ENCODE measurements at regions not wholly inside any gene's neighbourhood (a gene's known extent, or its start where the extent isn't known, plus 50 kb on each side); places are given as distances from the start of the nearest gene placed in this dataset.

DNA sequence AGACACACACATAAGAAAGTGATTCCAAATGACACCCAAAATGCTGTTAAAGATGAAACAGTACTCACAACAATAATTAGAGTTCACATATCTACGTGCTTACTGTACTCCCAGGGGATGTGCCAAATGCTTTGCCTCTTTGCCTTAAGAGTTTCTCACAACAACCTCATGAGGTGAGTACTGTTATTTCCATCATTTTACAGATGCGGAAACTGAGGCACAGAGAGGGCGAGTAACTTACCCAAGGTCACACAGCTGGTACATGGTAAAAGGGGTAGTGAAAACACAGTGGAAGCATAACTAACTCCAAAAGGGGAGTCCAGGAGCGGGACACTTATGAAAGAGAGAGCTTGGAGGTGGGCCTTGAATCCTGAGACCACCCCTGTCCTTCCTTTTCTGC lies 171.8 kb downstream of the ACTL8 start:
- Histone ChIP-seq H3K23ac (ENCODE audit: low read length) (no peak overlapping the region), H3K27me3 (ENCODE audit: insufficient read depth, low read length) (no peaks in the 10 kb centered on the region)

DNA sequence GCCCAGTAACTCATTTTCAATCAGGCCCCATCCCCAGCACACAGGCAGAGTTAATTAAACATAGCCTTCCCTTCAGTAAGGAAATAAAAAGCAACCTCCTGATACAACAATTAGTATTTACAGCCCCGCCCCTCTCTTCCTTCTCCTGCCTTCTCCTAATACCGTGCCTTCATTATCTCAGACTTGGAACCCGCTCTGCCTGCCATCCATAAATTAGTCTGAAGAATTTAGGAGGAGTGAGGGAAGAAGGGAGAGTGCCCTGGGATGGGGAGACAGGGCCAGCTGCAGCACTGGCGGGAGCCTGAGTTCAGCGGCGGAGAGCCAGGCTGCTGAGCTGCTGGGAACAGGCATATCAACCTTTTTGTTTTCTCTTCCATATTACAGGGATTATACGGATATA lies 172.8 kb downstream of the ACTL8 start:
- no peak overlapping the region for H4K91ac ChIP-seq (ENCODE audit: low read depth, low read length)
- H3K4me3 ChIP-seq (ENCODE audit: low read depth, low read length) = no peak overlapping the region
- no peak overlapping the region for H3K9ac ChIP-seq (ENCODE audit: low read length)
- H3K18ac ChIP-seq (ENCODE audit: low read length) = no peak overlapping the region
- no peak overlapping the region for H3K27ac ChIP-seq (ENCODE audit: low read depth, low read length)
- no peak overlapping the region for H2BK12ac ChIP-seq (ENCODE audit: low read length)
- H3K9me3 ChIP-seq (ENCODE audit: insufficient read depth, low read depth, low read length) = peaks cover 2% of the 10 kb centered on the region
- no peak overlapping the region for H3K4me2 ChIP-seq (ENCODE audit: low read length)
- H3K4ac ChIP-seq (ENCODE audit: low read depth, low read length) = no peak overlapping the region
- H3K4me1 ChIP-seq (ENCODE audit: control insufficient read depth in 1 of 2, insufficient read depth in 2 of 2, low read length in 2 of 2) = no peaks in the 10 kb centered on the region
- no peaks in the 10 kb centered on the region for H3K79me1 ChIP-seq (ENCODE audit: low read length)
- no peak overlapping the region for H2AFZ ChIP-seq (ENCODE audit: insufficient read depth, low read length, poor library complexity)
- H3K36me3 ChIP-seq (ENCODE audit: control insufficient read depth in 1 of 2, insufficient read depth in 2 of 2, low read length in 2 of 2) = no peaks in the 10 kb centered on the region
- no peaks in the 10 kb centered on the region for H3K27me3 ChIP-seq (ENCODE audit: insufficient read depth, low read length)
- H3K14ac ChIP-seq (ENCODE audit: low read length) = no peak overlapping the region
- no peak overlapping the region for H4K8ac ChIP-seq (ENCODE audit: low read depth, low read length)
- no peak overlapping the region for H4K12ac ChIP-seq (ENCODE audit: low read depth, low read length)
- no CpG with 5 or more reads among the region's 7 CpGs for WGBS (ENCODE audit: extremely low coverage, insufficient coverage, insufficient read length)
- no peak overlapping the region for H2BK120ac ChIP-seq (ENCODE audit: insufficient read depth, low read length, poor library complexity)
- no peak overlapping the region for H2BK5ac ChIP-seq (ENCODE audit: low read depth, low read length, poor library complexity)
- no peak overlapping the region for H2AK5ac ChIP-seq (ENCODE audit: low read length)
- H3K23ac ChIP-seq (ENCODE audit: low read length) = no peak overlapping the region
- no peaks in the 10 kb centered on the region for H3K79me2 ChIP-seq (ENCODE audit: control insufficient read depth, insufficient read depth, low read length, poor library complexity)
- no peak for DNase-seq

More for the DNA sequence above, 171.8 kb downstream of the ACTL8 start:
- Histone ChIP-seq H4K8ac (ENCODE audit: low read depth, low read length) (no peak overlapping the region), H4K12ac (ENCODE audit: low read depth, low read length) (no peak overlapping the region), H3K79me2 (ENCODE audit: control insufficient read depth, insufficient read depth, low read length, poor library complexity) (no peaks in the 10 kb centered on the region), H3K27ac (ENCODE audit: low read depth, low read length) (no peak overlapping the region), H2BK12ac (ENCODE audit: low read length) (no peak overlapping the region), H3K14ac (ENCODE audit: low read length) (no peak overlapping the region), H3K4me3 (ENCODE audit: low read depth, low read length) (no peak overlapping the region), H2BK120ac (ENCODE audit: insufficient read depth, low read length, poor library complexity) (no peak overlapping the region), H3K4me1 (ENCODE audit: control insufficient read depth in 1 of 2, insufficient read depth in 2 of 2, low read length in 2 of 2) (no peaks in the 10 kb centered on the region), H4K91ac (ENCODE audit: low read depth, low read length) (no peak overlapping the region), H2BK5ac (ENCODE audit: low read depth, low read length, poor library complexity) (no peak overlapping the region), H3K79me1 (ENCODE audit: low read length) (no peaks in the 10 kb centered on the region), H3K9ac (ENCODE audit: low read length) (no peak overlapping the region), H3K9me3 (ENCODE audit: insufficient read depth, low read depth, low read length) (peaks cover 2% of the 10 kb centered on the region), H3K4me2 (ENCODE audit: low read length) (no peak overlapping the region), H3K18ac (ENCODE audit: low read length) (no peak overlapping the region), H2AFZ (ENCODE audit: insufficient read depth, low read length, poor library complexity) (no peak overlapping the region), H3K4ac (ENCODE audit: low read depth, low read length) (no peak overlapping the region), H2AK5ac (ENCODE audit: low read length) (no peak overlapping the region), H3K36me3 (ENCODE audit: control insufficient read depth in 1 of 2, insufficient read depth in 2 of 2, low read length in 2 of 2) (no peaks in the 10 kb centered on the region)
- WGBS (ENCODE audit: extremely low coverage, insufficient coverage, insufficient read length) = no CpG with 5 or more reads among the region's 4 CpGs
- no peak for DNase-seq

DNA sequence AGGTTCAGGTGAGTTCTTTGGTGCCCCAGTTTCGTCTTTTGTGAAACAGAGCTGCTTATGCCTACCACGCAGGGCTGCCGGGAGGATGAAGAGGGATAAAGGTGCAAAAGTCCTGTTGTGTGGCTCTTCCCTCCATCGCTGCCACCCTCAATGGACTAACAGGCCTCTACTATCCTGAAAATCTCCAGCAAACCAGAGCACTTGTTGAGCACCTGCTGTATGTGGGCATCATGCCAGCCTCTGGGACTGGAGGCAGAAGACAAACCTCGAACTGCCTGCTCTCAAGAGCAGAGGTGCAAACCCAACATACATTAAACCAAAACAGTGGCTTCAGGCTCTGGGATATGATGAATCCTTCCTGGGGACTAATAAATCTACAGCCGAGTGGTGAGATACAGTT lies 174.1 kb downstream of the ACTL8 start:
- no peak overlapping the region for H3K18ac ChIP-seq (ENCODE audit: low read length)
- no peak overlapping the region for H4K12ac ChIP-seq (ENCODE audit: low read depth, low read length)
- no peak overlapping the region for H3K14ac ChIP-seq (ENCODE audit: low read length)
- no peaks in the 10 kb centered on the region for H3K27me3 ChIP-seq (ENCODE audit: insufficient read depth, low read length)
- no peak overlapping the region for H3K27ac ChIP-seq (ENCODE audit: low read depth, low read length)
- no peak overlapping the region for H2BK12ac ChIP-seq (ENCODE audit: low read length)
- no peak overlapping the region for H3K4me2 ChIP-seq (ENCODE audit: low read length)
- H2AFZ ChIP-seq (ENCODE audit: insufficient read depth, low read length, poor library complexity) = no peak overlapping the region
- peaks cover 2% of the 10 kb centered on the region for H3K9me3 ChIP-seq (ENCODE audit: insufficient read depth, low read depth, low read length)
- no peaks in the 10 kb centered on the region for H3K36me3 ChIP-seq (ENCODE audit: control insufficient read depth in 1 of 2, insufficient read depth in 2 of 2, low read length in 2 of 2)
- no peak overlapping the region for H2AK5ac ChIP-seq (ENCODE audit: low read length)
- H3K4me3 ChIP-seq (ENCODE audit: low read depth, low read length) = no peak overlapping the region
- H3K79me2 ChIP-seq (ENCODE audit: control insufficient read depth, insufficient read depth, low read length, poor library complexity) = no peaks in the 10 kb centered on the region
- H3K4ac ChIP-seq (ENCODE audit: low read depth, low read length) = no peak overlapping the region
- H4K91ac ChIP-seq (ENCODE audit: low read depth, low read length) = no peak overlapping the region
- no CpG with 5 or more reads among the region's 6 CpGs for WGBS (ENCODE audit: extremely low coverage, insufficient coverage, insufficient read length)
- DNase-seq = no peak
- H4K8ac ChIP-seq (ENCODE audit: low read depth, low read length) = no peak overlapping the region
- no peak overlapping the region for H2BK120ac ChIP-seq (ENCODE audit: insufficient read depth, low read length, poor library complexity)
- no peak overlapping the region for H3K23ac ChIP-seq (ENCODE audit: low read length)
- H3K9ac ChIP-seq (ENCODE audit: low read length) = no peak overlapping the region
- no peaks in the 10 kb centered on the region for H3K79me1 ChIP-seq (ENCODE audit: low read length)
- peaks cover 2 to 3% of the 10 kb centered on the region in 2 experiments for H3K4me1 ChIP-seq (ENCODE audit: control insufficient read depth in 1 of 2, insufficient read depth in 2 of 2, low read length in 2 of 2)
- H2BK5ac ChIP-seq (ENCODE audit: low read depth, low read length, poor library complexity) = no peak overlapping the region

DNA sequence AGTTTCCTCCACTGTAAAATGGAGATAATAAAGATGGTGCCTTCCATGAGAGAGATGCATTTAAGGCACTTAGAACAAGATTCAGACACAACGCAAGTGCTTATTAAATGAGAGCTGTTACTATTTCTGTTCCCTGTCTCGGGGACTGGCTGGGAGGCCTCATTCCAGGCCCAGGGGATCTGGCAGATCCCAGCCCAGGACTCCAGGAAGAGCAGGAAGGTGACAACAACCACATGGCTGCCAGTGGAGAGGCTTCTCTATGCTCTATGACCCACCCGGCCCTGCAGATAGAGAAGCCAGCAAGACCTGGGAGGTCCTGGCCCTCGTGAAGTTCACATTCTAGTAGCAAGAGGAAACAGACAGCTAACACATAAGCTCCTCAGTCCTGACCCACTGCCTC lies 175.5 kb downstream of the ACTL8 start:
- no peak overlapping the region for H2BK120ac ChIP-seq (ENCODE audit: insufficient read depth, low read length, poor library complexity)
- no peak overlapping the region for H3K14ac ChIP-seq (ENCODE audit: low read length)
- no peak for DNase-seq
- H4K91ac ChIP-seq (ENCODE audit: low read depth, low read length) = no peak overlapping the region
- H3K18ac ChIP-seq (ENCODE audit: low read length) = no peak overlapping the region
- H3K4me3 ChIP-seq (ENCODE audit: low read depth, low read length) = no peak overlapping the region
- WGBS (ENCODE audit: extremely low coverage, insufficient coverage, insufficient read length) = no CpG with 5 or more reads among the region's 4 CpGs
- no peak overlapping the region for H2BK5ac ChIP-seq (ENCODE audit: low read depth, low read length, poor library complexity)
- H2AFZ ChIP-seq (ENCODE audit: insufficient read depth, low read length, poor library complexity) = no peak overlapping the region
- no peak overlapping the region for H3K9ac ChIP-seq (ENCODE audit: low read length)
- H3K9me3 ChIP-seq (ENCODE audit: insufficient read depth, low read depth, low read length) = no peaks in the 10 kb centered on the region
- no peak overlapping the region for H4K8ac ChIP-seq (ENCODE audit: low read depth, low read length)
- H3K4me1 ChIP-seq (ENCODE audit: control insufficient read depth in 1 of 2, insufficient read depth in 2 of 2, low read length in 2 of 2) = peaks cover 2 to 3% of the 10 kb centered on the region in 2 experiments
- H3K23ac ChIP-seq (ENCODE audit: low read length) = no peak overlapping the region
- H3K4ac ChIP-seq (ENCODE audit: low read depth, low read length) = no peak overlapping the region
- H3K27ac ChIP-seq (ENCODE audit: low read depth, low read length) = no peak overlapping the region
- no peaks in the 10 kb centered on the region for H3K27me3 ChIP-seq (ENCODE audit: insufficient read depth, low read length)
- H3K36me3 ChIP-seq (ENCODE audit: control insufficient read depth in 1 of 2, insufficient read depth in 2 of 2, low read length in 2 of 2) = no peaks in the 10 kb centered on the region
- no peak overlapping the region for H2AK5ac ChIP-seq (ENCODE audit: low read length)
- no peaks in the 10 kb centered on the region for H3K79me1 ChIP-seq (ENCODE audit: low read length)
- no peak overlapping the region for H2BK12ac ChIP-seq (ENCODE audit: low read length)
- H3K4me2 ChIP-seq (ENCODE audit: low read length) = no peak overlapping the region
- H4K12ac ChIP-seq (ENCODE audit: low read depth, low read length) = no peak overlapping the region
- H3K79me2 ChIP-seq (ENCODE audit: control insufficient read depth, insufficient read depth, low read length, poor library complexity) = no peaks in the 10 kb centered on the region

Data from trophoblast cell (in vitro differentiated cells and primary cell).